Keratinocyte (primary cell): ENCODE measurements at regions not wholly inside any gene's neighbourhood (a gene's known extent, or its start where the extent isn't known, plus 50 kb on each side); places are given as distances from the start of the nearest gene placed in this dataset.

Experiments used
- DNase-seq: peaks from one replicate; pipeline ENCODE4 v3.0.0-alpha.2; 2011; ENCODE audit warnings: low read depth, missing footprints, low spot score
- FAIRE-seq: peaks from 2 replicates; lab custom pipeline; 2011; peaks lifted over from hg19 to GRCh38; lab: Jason Lieb, UNC
- H2AFZ ChIP-seq: 2 replicates; pipeline ENCODE4 v1.6.0; 2012; ENCODE audit warnings: low read length, control low read depth, inconsistent platforms; ENCODE audit not compliant: control insufficient read depth
- H3K27ac ChIP-seq: 2 replicates; pipeline ENCODE4 v1.5.1; 2011; ENCODE audit warnings: low read length; ENCODE audit not compliant: control insufficient read depth, insufficient read depth
- H3K27me3 ChIP-seq: 3 replicates; pipeline ENCODE4 v1.6.0; 2011; ENCODE audit warnings: low read length; ENCODE audit not compliant: control insufficient read depth, insufficient read depth; ENCODE audit errors: extremely low read depth
- H3K36me3 ChIP-seq, 2 experiments: 2 replicates in 1 of 2; 3 replicates in 1 of 2; pipeline ENCODE4 v1.5.1; 2011; ENCODE audit warnings: low read length in 2 of 2, mild to moderate bottlenecking in 1 of 2; ENCODE audit not compliant: control insufficient read depth in 2 of 2, insufficient read depth in 2 of 2; ENCODE audit errors: extremely low read depth in 1 of 2
- H3K4me1 ChIP-seq: 3 replicates; pipeline ENCODE4 v1.5.1; 2011; ENCODE audit warnings: low read length; ENCODE audit not compliant: control insufficient read depth, insufficient read depth; ENCODE audit errors: extremely low read depth
- H3K4me2 ChIP-seq: 3 replicates; pipeline ENCODE4 v1.6.0; 2011; ENCODE audit warnings: low read depth, low read length; ENCODE audit not compliant: control insufficient read depth, insufficient read depth; ENCODE audit errors: extremely low read depth
- H3K4me3 ChIP-seq, 3 experiments: fragments of 200-600 bp in 1 of 3; sonication (generic) in 1 of 3; 2 replicates in 2 of 3; 3 replicates in 1 of 3; pipeline ENCODE4 v1.5.1; 2011 to 2016; ENCODE audit warnings: low read length in 3 of 3, mild to moderate bottlenecking in 3 of 3, control low read depth in 2 of 3, inconsistent platforms in 1 of 3, low read depth in 1 of 3, mixed read lengths in 1 of 3, mixed run types in 1 of 3, moderate library complexity in 1 of 3; ENCODE audit not compliant: control insufficient read depth in 2 of 3, insufficient read depth in 2 of 3; ENCODE audit errors: extremely low read depth in 1 of 3
- H3K79me2 ChIP-seq: 2 replicates; pipeline ENCODE4 v1.6.0; 2012; ENCODE audit warnings: low read length; ENCODE audit not compliant: control insufficient read depth, insufficient read depth
- H3K9ac ChIP-seq: 3 replicates; pipeline ENCODE4 v1.6.0; 2011; ENCODE audit warnings: low read length; ENCODE audit not compliant: control insufficient read depth, insufficient read depth; ENCODE audit errors: extremely low read depth
- H3K9me1 ChIP-seq: 3 replicates; pipeline ENCODE4 v1.6.0; 2011; ENCODE audit warnings: low read length; ENCODE audit not compliant: control insufficient read depth, insufficient read depth; ENCODE audit errors: extremely low read depth
- H3K9me3 ChIP-seq: 2 replicates; pipeline ENCODE4 v1.5.1; 2012; ENCODE audit warnings: low read depth, low read length; ENCODE audit not compliant: control insufficient read depth
- H4K20me1 ChIP-seq: 3 replicates; pipeline ENCODE4 v1.6.0; 2011; ENCODE audit warnings: low read length; ENCODE audit not compliant: control insufficient read depth, insufficient read depth; ENCODE audit errors: extremely low read depth
- EZH2 ChIP-seq: IDR thresholded peaks from one replicate; pipeline ENCODE4 v1.6.1; 2012; ENCODE audit warnings: inconsistent platforms, mild to moderate bottlenecking, low read length, moderate library complexity
- dilution Hi-C: fragments of 300-500 bp; cut with MboI; formaldehyde crosslinking; loops from one replicate; pipeline ENCODE4 v1.7.0; 2020; ENCODE audit warnings: low sequenced_read_pairs; ENCODE audit not compliant: extremely low pct_ligation_motif_present
- TF ChIP-seq, protein P1 (sequence below), 3 experiments: IDR thresholded peaks in 1 of 3; conservative IDR thresholded peaks in 1 of 3; optimal IDR thresholded peaks in 1 of 3; 2 replicates in 2 of 3; 3 replicates in 1 of 3; pipeline versions ENCODE3 to v1.5.1; 2011; ENCODE audit warnings: low read length in 3 of 3, mild to moderate bottlenecking in 3 of 3, moderate library complexity in 2 of 3, control low read depth in 1 of 3, inconsistent platforms in 1 of 3; ENCODE audit not compliant: insufficient read depth in 2 of 3; ENCODE audit errors: extremely low read depth in 1 of 3

DNA sequence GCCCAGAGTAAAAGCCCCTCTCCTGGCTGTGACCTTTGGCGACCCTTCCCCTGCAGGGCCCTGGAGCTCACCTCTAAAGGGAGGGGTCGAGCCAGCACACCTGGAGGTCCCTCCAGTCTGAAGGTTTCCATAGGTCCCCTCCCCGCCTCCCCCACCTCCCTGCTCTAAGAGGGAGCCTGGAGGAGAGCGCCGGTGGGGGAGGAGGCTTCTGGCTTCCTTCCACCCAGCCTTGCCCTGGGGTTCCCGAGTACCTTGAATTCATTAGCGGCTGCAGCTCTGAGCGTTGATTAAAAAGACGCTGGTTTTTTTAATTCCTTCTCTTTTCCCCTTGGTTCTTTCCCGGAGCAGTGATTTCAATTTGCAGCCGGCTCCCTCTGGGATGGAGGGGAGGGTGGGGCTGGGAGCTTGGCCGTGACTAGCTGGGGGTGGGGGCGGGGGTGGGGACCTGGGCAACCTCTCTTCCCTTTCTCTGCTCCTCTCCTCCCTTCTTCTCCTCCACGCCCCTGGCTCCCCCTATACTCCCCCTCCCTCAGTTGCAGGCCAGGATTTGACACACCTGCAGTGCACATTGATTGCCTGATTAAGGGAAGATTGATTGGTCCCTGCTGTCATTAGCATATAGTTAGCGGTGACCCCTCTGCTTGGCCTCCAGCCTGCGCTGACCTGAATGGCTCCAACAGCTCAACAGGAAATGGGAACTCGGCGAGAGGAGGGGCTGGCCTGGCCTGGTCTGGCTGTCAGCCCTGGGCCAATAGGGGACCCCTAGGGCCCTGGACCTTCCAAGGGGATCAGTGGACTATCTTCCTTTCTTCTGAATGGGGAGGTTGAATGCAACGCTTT lies 67.5 kb upstream of the RAPGEF1 start:
- Histone ChIP-seq H3K4me2 (no peak overlapping the region), H3K36me3 (no peaks in the 10 kb centered on the region), H3K4me3 (no peak overlapping the region), H3K9ac (no peak overlapping the region), H2AFZ (no peak overlapping the region), H3K27ac (no peak overlapping the region), H3K79me2 (no peaks in the 10 kb centered on the region), H3K4me1 (no peaks in the 10 kb centered on the region), H3K27me3 (peaks cover 54% of the 10 kb centered on the region), H4K20me1 (peaks cover 10% of the 10 kb centered on the region), H3K9me1 (no peaks in the 10 kb centered on the region), H3K9me3 (no peaks in the 10 kb centered on the region)
- TF ChIP-seq, protein P1, sequence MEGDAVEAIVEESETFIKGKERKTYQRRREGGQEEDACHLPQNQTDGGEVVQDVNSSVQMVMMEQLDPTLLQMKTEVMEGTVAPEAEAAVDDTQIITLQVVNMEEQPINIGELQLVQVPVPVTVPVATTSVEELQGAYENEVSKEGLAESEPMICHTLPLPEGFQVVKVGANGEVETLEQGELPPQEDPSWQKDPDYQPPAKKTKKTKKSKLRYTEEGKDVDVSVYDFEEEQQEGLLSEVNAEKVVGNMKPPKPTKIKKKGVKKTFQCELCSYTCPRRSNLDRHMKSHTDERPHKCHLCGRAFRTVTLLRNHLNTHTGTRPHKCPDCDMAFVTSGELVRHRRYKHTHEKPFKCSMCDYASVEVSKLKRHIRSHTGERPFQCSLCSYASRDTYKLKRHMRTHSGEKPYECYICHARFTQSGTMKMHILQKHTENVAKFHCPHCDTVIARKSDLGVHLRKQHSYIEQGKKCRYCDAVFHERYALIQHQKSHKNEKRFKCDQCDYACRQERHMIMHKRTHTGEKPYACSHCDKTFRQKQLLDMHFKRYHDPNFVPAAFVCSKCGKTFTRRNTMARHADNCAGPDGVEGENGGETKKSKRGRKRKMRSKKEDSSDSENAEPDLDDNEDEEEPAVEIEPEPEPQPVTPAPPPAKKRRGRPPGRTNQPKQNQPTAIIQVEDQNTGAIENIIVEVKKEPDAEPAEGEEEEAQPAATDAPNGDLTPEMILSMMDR (optimal IDR thresholded peaks at IDR 0.05 in 1 of 3, IDR thresholded peaks at IDR 0.05 in 1 of 3, conservative IDR thresholded peaks at IDR 0.05 in 1 of 3; ENCODE audit: extremely low read depth in 1 of 3, insufficient read depth in 2 of 3, low read length in 3 of 3), result no peak
- TF ChIP-seq EZH2, result no peak
- no peak for DNase-seq
- dilution Hi-C loops, result loop anchor here (25.0 kb wide), 1 partner anchor 355 kb away; the partner anchor contains the start of gene NTNG2
- no peak for FAIRE-seq

DNA sequence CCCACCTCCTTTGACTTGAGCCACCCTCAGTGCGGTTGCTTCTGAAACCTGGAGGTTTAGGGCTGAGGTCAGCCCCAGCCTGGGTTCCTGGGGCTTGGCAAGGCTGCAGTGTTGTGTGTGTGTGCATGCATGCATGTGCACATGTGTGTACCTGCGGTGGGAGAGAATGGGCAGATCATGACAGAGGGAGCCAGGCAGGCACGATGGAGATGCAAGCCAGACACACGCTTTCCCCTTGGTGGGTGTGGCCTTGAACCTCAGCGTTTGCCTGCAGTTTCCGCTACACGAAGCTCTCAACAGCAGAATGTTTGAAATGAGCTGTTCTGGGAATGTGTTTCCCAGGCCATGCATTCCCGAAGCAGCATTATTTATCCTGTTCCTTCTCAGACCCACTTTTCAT lies 65.9 kb upstream of the RAPGEF1 start:
- TF ChIP-seq EZH2, result no peak
- TF ChIP-seq, protein P1 (optimal IDR thresholded peaks at IDR 0.05 in 1 of 3, IDR thresholded peaks at IDR 0.05 in 1 of 3, conservative IDR thresholded peaks at IDR 0.05 in 1 of 3; ENCODE audit: extremely low read depth in 1 of 3, insufficient read depth in 2 of 3, low read length in 3 of 3), result no peak

More for the DNA sequence above, 65.9 kb upstream of the RAPGEF1 start:
- Histone ChIP-seq H3K27ac (no peak overlapping the region), H3K27me3 (peaks cover 41% of the 10 kb centered on the region), H3K36me3 (no peaks in the 10 kb centered on the region), H3K9me3 (no peaks in the 10 kb centered on the region), H3K79me2 (no peaks in the 10 kb centered on the region), H3K9me1 (no peaks in the 10 kb centered on the region), H4K20me1 (peaks cover 10% of the 10 kb centered on the region), H3K4me2 (no peak overlapping the region), H3K4me1 (no peaks in the 10 kb centered on the region), H3K4me3 (no peak overlapping the region), H2AFZ (no peak overlapping the region), H3K9ac (no peak overlapping the region)
- FAIRE-seq (no peak), DNase-seq (no peak)
- dilution Hi-C loops, result loop anchor here (25.0 kb wide), 1 partner anchor 356 kb away; the partner anchor contains the start of gene NTNG2
